Endothelial cell (in vitro differentiated cells): ENCODE measurements at regions not wholly inside any gene's neighbourhood (a gene's known extent, or its start where the extent isn't known, plus 50 kb on each side); places are given as distances from the start of the nearest gene placed in this dataset.

Experiments
- DNase-seq: peaks from one replicate; pipeline ENCODE4 v3.0.0; 2021; ENCODE audit warnings: low spot score
- H3K27ac Mint-ChIP-seq: one replicate; pipeline ENCODE4 v1.8.0; 2021; ENCODE audit warnings: mixed read lengths, inconsistent platforms; ENCODE audit not compliant: unreplicated experiment
- H3K27me3 Mint-ChIP-seq: one replicate; pipeline ENCODE4 v1.8.0; 2021; ENCODE audit warnings: mild to moderate bottlenecking, moderate library complexity, mixed read lengths, inconsistent platforms; ENCODE audit not compliant: unreplicated experiment
- H3K36me3 Mint-ChIP-seq: one replicate; pipeline ENCODE4 v1.8.0; 2021; ENCODE audit warnings: mild to moderate bottlenecking, low read depth, mixed read lengths, inconsistent platforms; ENCODE audit not compliant: unreplicated experiment
- H3K4me1 Mint-ChIP-seq: one replicate; pipeline ENCODE4 v1.8.0; 2021; ENCODE audit warnings: mild to moderate bottlenecking, mixed read lengths, inconsistent platforms; ENCODE audit not compliant: unreplicated experiment
- H3K4me3 Mint-ChIP-seq: one replicate; pipeline ENCODE4 v1.8.0; 2021; ENCODE audit warnings: mild to moderate bottlenecking, mixed read lengths, inconsistent platforms; ENCODE audit not compliant: unreplicated experiment
- H3K9me3 Mint-ChIP-seq: one replicate; pipeline ENCODE4 v1.8.0; 2021; ENCODE audit warnings: mixed read lengths, inconsistent platforms; ENCODE audit not compliant: unreplicated experiment
- TF ChIP-seq, protein P1 (sequence below): fragments of 200-600 bp; sonication (generic); IDR thresholded peaks from one replicate; pipeline ENCODE4 v1.5.0; 2021; ENCODE audit warnings: antibody characterized with exemption; ENCODE audit not compliant: unreplicated experiment

GRCh38 chr11:131275580-131275979 is 94.8 kb upstream of the NTM start:
- H3K9me3 Mint-ChIP-seq: no peaks in the 10 kb centered on the region
- H3K27ac Mint-ChIP-seq: no peak overlapping the region
- no peaks in the 10 kb centered on the region for H3K27me3 Mint-ChIP-seq
- DNase-seq: no peak
- TF ChIP-seq, protein P1, sequence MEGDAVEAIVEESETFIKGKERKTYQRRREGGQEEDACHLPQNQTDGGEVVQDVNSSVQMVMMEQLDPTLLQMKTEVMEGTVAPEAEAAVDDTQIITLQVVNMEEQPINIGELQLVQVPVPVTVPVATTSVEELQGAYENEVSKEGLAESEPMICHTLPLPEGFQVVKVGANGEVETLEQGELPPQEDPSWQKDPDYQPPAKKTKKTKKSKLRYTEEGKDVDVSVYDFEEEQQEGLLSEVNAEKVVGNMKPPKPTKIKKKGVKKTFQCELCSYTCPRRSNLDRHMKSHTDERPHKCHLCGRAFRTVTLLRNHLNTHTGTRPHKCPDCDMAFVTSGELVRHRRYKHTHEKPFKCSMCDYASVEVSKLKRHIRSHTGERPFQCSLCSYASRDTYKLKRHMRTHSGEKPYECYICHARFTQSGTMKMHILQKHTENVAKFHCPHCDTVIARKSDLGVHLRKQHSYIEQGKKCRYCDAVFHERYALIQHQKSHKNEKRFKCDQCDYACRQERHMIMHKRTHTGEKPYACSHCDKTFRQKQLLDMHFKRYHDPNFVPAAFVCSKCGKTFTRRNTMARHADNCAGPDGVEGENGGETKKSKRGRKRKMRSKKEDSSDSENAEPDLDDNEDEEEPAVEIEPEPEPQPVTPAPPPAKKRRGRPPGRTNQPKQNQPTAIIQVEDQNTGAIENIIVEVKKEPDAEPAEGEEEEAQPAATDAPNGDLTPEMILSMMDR: no peak
- H3K36me3 Mint-ChIP-seq: no peaks in the 10 kb centered on the region
- H3K4me3 Mint-ChIP-seq: no peak overlapping the region
- H3K4me1 Mint-ChIP-seq: no peaks in the 10 kb centered on the region

DNA sequence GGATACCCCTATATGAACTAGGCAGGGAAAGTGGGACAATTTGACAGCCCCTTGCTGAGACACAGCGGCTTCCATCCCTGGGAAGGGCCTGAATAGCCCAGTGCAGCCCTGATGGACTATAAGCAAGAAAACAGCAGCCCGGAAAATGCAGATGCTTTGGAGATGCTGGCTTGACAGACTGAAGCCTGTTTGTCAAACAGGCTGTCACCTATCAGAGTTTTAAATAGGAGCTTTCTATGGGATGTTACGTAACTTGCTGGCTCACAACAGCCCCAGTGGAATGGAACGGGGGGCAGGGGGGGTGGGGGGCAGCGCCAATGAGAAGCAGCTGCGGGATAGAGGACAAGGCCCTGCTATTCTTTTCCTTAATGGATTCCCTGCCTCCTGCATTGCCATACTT is 91.9 kb upstream of the NTM start:
- Mint-ChIP-seq H3K4me1 (peaks cover 3% of the 10 kb centered on the region), H3K4me3 (no peak overlapping the region), H3K36me3 (no peaks in the 10 kb centered on the region), H3K27me3 (no peaks in the 10 kb centered on the region), H3K9me3 (no peaks in the 10 kb centered on the region), H3K27ac (no peak overlapping the region)
- TF ChIP-seq, protein P1: no peak
- DNase-seq: no peak

DNA sequence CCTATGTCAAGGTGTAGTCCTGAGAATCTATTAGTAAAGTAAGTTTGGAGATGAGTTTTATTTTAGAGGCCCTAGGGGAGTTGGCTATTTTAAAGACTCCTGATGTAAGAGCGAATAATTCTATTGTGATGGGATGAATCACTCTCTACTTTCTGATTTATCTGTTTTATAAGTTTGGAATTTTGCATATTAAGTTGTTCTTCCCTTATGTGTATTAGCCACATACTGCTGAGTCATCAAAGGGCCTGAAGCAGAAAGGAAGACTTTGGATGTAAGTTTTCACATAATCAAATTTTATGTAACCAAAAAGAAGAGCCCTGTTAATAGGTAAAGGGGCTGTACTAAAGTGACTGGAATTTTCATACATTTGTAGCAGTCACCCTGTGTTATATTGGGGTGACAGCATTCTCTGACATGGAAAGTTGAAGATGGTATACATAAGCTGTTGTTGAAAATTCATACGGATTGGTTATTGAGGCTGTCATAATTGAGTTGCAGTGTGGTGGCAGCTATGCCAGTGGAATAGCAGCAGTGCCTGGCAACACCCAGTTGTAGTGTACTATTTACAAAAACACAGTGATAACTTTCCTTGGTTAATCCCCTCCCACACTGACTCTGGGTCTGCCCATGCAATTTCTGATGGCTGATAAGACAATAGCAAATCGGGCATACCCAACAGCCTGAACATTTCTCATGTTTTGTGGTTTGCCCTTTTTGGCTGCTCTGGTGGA is 90.6 kb upstream of the NTM start:
- Mint-ChIP-seq H3K27ac (no peak overlapping the region), H3K9me3 (no peaks in the 10 kb centered on the region), H3K36me3 (no peaks in the 10 kb centered on the region), H3K4me3 (no peak overlapping the region), H3K27me3 (no peaks in the 10 kb centered on the region), H3K4me1 (peaks cover 3% of the 10 kb centered on the region)
- TF ChIP-seq, protein P1: no peak
- no peak for DNase-seq

DNA sequence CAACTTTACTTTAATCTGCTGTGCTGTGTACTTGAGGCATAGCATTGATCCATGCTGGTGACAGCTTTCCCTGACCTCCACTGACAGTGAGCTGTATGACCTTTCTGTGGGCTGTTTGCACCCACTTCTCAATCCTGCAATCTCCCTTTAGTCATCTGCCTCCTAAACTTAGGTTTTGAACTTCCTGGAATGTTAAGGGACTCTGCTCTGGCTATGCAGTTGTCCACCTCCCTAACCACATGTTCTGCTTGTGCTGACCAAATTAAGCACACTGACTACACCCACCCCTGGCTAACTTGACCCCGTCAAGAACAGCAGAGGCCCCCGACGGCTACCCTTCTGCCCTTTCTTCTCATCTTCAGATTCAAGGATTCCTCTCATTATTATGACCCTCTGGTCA is 89.1 kb upstream of the NTM start:
- Mint-ChIP-seq H3K4me1 (peaks cover 3% of the 10 kb centered on the region), H3K27ac (no peak overlapping the region)
- TF ChIP-seq, protein P1: no peak

DNA sequence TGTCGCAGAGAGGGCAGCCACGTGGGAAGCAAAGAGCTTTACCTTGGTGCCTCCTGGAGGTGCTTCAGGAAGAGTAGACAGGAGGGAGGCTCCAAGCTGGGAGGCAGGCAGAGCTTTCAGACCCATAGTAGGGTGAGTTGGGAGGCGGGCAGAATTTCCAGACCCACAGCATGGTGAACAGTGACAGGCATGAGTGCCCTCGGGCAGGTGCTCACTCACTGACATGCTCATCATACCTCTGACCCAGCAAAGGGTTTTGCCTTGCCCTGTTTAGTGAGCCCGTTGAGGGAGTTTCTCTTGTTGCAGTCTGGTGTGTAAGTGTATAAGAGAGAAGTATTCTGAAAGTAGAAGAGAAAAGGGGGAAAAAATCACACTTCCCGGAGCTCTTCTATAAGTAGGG is 86.4 kb upstream of the NTM start:
- Mint-ChIP-seq H3K36me3 (no peaks in the 10 kb centered on the region), H3K9me3 (no peaks in the 10 kb centered on the region), H3K27ac (no peak overlapping the region), H3K4me1 (peaks cover 3% of the 10 kb centered on the region), H3K27me3 (no peaks in the 10 kb centered on the region), H3K4me3 (no peak overlapping the region)
- TF ChIP-seq, protein P1: no peak
- no peak for DNase-seq

More for the DNA sequence above, 89.1 kb upstream of the NTM start:
- DNase-seq: no peak
- H3K4me3 Mint-ChIP-seq: no peak overlapping the region
- H3K27me3 Mint-ChIP-seq: no peaks in the 10 kb centered on the region
- no peaks in the 10 kb centered on the region for H3K36me3 Mint-ChIP-seq
- H3K9me3 Mint-ChIP-seq: no peaks in the 10 kb centered on the region
